Hepatocyte (in vitro differentiated cells): ENCODE measurements at regions not wholly inside any gene's neighbourhood (a gene's known extent, or its start where the extent isn't known, plus 50 kb on each side); places are given as distances from the start of the nearest gene placed in this dataset.

Experiments
- CTCF ChIP-seq: fragments of 200-600 bp; sonication (generic); IDR thresholded peaks from 2 replicates; pipeline ENCODE4 v1.5.1; 2016; ENCODE audit warnings: antibody characterized with exemption, mild to moderate bottlenecking; ENCODE audit not compliant: poor library complexity
- EZH2phosphoT487 ChIP-seq: fragments of 200-600 bp; sonication (generic); IDR thresholded peaks from one replicate; pipeline ENCODE4 v1.6.1; 2018; ENCODE audit warnings: antibody characterized with exemption, mild to moderate bottlenecking, low read depth, moderate library complexity; ENCODE audit not compliant: unreplicated experiment, severe bottlenecking

DNA sequence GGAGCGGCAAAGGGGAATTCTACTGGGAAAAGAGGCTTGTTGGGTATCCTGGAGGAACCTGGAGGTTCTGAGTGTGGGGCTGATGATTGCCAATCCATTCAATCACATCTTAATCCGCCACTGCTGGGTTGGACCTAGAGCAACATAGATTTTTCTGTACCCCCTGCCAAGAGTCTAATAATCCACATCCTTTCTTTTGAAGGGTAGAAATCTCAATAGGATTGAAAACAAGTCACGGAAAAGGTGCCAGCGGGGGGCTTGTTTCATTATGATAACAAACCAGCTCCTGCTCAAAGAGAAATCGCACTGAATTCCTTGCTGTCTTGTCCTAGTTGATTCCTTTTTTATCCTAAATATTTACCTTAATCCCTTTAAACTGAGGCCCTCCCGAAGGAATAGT, 528.5 kb downstream of the ADGRL2 start:
- no peak for TF ChIP-seq CTCF
- TF ChIP-seq EZH2phosphoT487 = no peak
